ENCODE measurements at regions not wholly inside any gene's neighbourhood (a gene's known extent, or its start where the extent isn't known, plus 50 kb on each side); places are given as distances from the start of the nearest gene placed in this dataset.
"Not testable (repeated sequence)": the region's sequence is repeated elsewhere in the genome, so short reads cannot be mapped to it uniquely, and the experiment has no call there.

DNA sequence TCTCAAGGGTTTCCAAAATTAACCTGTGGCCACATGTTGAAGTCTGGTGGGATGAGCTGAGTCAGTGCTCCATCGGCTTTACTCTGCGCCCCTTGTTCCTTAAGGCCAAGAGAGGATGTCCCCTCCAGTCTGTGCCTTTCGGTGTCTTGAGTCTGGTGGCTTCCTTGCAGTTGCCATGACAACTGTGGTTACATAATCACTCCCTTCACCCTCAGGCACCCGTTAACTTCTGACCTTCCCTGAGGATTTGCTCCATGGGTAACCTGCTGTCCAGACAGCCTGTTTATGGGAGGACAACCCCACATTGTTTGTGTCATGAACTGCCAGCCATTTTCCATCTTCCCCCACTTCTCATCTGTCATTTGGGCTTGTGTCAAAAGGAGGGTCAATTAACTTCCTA lies 401.1 kb upstream of the LCORL start:
- TF ChIP-seq, protein P1, sequence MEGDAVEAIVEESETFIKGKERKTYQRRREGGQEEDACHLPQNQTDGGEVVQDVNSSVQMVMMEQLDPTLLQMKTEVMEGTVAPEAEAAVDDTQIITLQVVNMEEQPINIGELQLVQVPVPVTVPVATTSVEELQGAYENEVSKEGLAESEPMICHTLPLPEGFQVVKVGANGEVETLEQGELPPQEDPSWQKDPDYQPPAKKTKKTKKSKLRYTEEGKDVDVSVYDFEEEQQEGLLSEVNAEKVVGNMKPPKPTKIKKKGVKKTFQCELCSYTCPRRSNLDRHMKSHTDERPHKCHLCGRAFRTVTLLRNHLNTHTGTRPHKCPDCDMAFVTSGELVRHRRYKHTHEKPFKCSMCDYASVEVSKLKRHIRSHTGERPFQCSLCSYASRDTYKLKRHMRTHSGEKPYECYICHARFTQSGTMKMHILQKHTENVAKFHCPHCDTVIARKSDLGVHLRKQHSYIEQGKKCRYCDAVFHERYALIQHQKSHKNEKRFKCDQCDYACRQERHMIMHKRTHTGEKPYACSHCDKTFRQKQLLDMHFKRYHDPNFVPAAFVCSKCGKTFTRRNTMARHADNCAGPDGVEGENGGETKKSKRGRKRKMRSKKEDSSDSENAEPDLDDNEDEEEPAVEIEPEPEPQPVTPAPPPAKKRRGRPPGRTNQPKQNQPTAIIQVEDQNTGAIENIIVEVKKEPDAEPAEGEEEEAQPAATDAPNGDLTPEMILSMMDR (IDR thresholded peaks at IDR 0.05; ENCODE audit: low read depth, low read length): no peak
- DNase-seq (ENCODE audit: extremely low read depth, low read depth): no peak

DNA sequence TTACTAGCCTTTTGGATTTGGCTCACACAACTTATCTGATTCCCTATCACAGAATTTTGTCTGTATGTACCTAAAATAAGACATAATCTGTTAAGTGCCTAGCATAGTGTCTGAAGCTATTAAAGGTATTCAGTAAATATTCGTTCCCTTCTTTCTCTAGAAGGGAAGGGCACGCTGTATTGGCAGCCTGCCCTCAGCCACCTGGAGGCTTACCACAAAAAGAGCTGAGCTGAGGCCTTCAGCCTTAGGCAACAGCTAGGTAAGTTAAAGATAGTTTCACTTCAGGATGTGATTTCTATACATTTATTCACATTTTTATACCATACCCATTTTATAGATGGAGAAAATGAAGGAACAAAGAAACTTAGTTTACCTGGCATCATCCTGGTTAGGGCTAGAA lies 400.0 kb upstream of the LCORL start:
- DNase-seq (ENCODE audit: extremely low read depth, low read depth): no peak
- TF ChIP-seq, protein P1 (IDR thresholded peaks at IDR 0.05; ENCODE audit: low read depth, low read length): no peak

DNA sequence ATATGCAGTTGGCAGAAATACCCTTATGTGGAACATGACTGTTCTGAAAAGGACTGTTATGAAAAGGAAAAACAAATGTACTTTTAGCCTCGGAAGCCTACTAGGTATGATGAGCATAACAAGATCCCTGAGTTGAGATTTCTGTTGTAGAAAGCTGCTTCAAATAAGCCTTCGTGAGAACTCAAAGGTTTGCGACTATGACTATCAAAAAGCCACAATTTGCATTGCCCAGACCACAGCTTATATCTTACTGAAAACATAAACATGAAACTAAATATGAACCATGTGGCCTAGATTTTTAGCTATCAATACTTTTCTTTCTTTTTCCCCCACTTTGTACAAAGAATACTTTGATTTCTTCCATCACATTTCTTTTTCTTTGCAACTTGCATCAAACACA lies 398.2 kb upstream of the LCORL start:
- no peak for DNase-seq (ENCODE audit: extremely low read depth, low read depth)
- TF ChIP-seq, protein P1 (IDR thresholded peaks at IDR 0.05; ENCODE audit: low read depth, low read length): no peak

DNA sequence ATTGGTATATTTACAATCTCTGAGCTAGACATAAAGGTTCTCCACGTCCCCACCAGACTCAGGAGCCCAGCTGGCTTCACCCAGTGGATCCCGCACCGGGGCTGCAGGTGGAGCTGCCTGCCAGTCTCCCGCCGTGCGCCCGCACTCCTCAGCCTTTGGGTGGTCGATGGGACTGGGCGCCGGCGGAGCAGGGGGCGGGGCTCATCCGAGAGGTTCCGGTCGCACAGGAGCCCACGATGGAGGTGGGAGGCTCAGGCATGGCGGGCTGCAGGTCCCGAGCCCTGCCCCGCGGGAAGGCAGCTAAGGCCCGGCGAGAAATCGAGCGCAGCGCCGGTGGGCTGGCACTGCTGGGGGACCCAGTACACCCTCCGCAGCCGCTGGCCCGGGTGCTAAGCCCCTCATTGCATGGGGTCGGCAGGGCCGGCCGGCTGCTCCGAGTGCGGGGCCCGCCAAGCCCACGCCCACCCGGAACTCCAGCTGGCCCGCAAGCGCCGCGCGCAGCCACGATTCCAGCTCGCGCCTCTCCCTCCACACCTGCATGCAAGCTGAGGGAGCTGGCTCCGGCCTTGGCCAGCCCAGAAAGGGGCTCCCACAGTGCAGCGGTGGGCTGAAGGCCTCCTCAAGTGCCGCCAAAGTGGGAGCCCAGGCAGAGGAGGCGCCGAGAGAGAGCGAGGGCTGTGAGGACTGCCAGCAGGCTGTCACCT lies 396.8 kb upstream of the LCORL start:
- not testable (repeated sequence) for DNase-seq (ENCODE audit: extremely low read depth, low read depth)

DNA sequence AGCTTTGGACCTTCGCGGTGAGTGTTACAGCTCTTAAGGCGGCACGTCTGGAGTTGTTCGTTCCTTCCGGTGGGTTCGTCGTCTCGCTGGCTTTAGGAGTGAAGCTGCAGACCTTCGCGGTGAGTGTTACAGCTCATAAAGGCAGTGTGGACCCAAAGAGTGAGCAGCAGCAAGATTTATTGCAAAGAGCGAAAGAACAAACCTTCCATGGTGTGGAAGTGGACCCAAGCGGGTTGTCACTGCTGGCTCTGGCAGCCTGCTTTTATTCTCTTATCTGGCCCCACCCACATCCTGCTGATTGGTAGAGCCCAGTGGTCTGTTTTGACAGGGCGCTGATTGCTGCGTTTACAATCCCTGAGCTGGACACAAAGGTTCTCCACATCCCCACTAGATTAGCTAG lies 396.1 kb upstream of the LCORL start:
- DNase-seq (ENCODE audit: extremely low read depth, low read depth): not testable (repeated sequence)

DNA sequence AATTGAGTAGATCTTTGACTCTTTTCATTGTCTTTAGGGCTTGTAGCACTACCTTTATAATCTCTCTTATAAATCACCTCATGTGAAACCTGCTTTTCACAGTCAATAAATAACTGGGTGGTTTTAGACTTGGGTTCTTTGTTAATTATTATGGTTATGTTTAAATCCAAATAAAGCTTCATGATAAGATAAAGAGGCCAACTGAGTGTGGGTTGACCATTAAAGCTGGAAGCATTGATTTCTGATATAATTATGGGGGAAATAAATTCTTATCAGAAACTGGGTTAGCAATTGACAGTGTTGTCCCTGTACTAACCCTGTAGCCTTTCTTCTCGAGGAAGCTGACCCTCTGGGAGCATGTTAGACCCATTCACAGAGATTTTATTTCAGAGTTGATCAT lies 384.7 kb upstream of the LCORL start:
- TF ChIP-seq, protein P1 (IDR thresholded peaks at IDR 0.05; ENCODE audit: low read depth, low read length): no peak
- no peak for DNase-seq (ENCODE audit: extremely low read depth, low read depth)

DNA sequence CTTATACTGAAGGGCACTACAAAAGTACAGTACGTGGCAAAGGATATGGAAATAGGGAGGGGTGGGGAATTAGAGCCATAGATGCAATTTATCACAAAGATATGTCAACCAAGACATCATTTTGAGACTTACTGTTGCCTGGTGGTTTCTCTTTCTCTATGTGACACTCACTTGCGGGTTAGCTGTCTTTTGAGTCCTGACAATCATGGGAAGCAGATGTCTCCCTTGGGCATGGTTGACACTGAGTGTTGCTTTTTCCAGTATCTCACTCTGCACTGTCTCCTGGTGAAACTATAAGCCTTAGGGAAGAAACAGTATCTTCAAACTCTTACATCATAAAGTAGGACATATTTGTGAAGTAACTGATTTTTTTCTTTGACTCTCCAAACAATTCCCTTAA lies 383.5 kb upstream of the LCORL start:
- TF ChIP-seq, protein P1 (IDR thresholded peaks at IDR 0.05; ENCODE audit: low read depth, low read length): no peak

DNA sequence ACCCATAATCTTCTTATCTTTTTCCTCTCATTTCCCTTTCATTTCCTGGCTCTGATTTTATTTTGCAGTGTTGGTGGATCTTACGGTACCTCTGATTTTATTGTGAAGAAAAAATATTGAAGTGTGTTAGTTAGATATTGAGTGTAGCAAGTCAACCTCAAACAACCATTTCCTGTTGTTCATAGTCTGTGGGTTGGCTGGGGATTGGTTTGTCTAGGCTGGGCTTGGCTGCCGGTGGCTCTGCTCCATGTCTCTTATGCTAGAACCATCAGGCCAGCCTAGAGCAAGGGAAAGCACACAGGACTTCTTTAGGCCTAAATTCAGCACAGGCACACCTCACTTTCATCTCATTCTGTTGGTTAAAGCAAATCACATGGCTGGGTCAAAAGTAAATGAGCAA lies 383.1 kb upstream of the LCORL start:
- TF ChIP-seq, protein P1 (IDR thresholded peaks at IDR 0.05; ENCODE audit: low read depth, low read length): no peak
- no peak for DNase-seq (ENCODE audit: extremely low read depth, low read depth)

More for the DNA sequence above, 383.5 kb upstream of the LCORL start:
- no peak for DNase-seq (ENCODE audit: extremely low read depth, low read depth)

Data from AG09319 (cell line).